ENCODE measurements at regions not wholly inside any gene's neighbourhood (a gene's known extent, or its start where the extent isn't known, plus 50 kb on each side); places are given as distances from the start of the nearest gene placed in this dataset.

DNA sequence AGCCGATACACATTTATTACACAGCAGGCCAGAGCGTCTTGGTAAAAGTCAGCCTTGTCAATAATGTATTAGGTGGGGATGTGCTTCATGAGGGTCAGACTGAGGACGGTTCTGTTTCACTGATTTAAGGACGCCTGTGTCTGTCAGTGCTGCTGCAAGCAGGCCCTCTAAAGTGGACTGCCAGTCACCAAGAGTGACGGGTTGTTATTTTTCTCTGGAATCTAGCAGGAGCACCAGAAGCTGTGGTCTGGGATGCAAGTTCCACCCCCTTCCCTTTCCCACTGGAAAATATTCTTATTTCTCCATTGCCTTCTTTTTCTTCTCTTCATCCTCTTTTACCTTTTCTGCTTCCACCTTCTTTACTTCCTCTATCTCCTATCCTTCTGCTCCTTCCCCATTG is 191.2 kb upstream of the NCAM1 start (continued):
- TF ChIP-seq ZNF138 (CRISPR knock-in tag; conservative IDR thresholded peaks at IDR 0.05) (no peak), NFE2L1 (CRISPR knock-in tag; IDR thresholded peaks at IDR 0.05) (no peak), GTF2I (CRISPR knock-in tag; conservative IDR thresholded peaks at IDR 0.05) (no peak), FOXK1 (CRISPR knock-in tag; IDR thresholded peaks at IDR 0.05) (no peak), ZNF232 (CRISPR knock-in tag; IDR thresholded peaks at IDR 0.05) (no peak)

DNA sequence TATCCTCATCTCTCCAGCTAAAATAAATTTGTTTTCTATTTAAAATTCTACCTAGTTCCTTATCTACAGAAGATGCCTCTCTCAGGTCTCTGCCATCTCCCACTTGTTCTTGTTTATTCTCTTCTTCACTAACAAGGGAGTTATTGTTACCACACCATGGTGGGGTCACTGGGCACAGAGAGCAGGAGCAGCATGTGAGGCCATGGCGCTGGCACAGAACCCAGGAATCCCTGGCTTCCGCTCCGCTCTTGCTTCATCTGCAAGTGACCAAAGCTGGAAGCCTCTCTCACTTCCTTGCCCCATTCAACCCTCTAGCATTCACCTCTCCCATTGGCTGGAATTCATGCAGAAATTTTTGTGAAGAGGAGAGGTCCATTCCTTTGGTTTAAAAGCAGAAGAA is 190.7 kb upstream of the NCAM1 start:
- H3K27me3 Mint-ChIP-seq (ENCODE audit: low read depth) = no peaks in the 10 kb centered on the region
- no peak overlapping the region for H3K27ac Mint-ChIP-seq
- no peak overlapping the region for H3K4me3 Mint-ChIP-seq
- CTCF ChIA-PET = no interaction called here
- H3K36me3 Mint-ChIP-seq = no peaks in the 10 kb centered on the region
- no peaks in the 10 kb centered on the region for H3K4me1 Mint-ChIP-seq
- DNase-seq (ENCODE audit: low spot score) (no peak), ATAC-seq (no peak)
- H3K9me3 Mint-ChIP-seq = peaks cover 8% of the 10 kb centered on the region
- POLR2A ChIA-PET = no interaction called here
- TF ChIP-seq NR1H2 (CRISPR knock-in tag; IDR thresholded peaks at IDR 0.05) = no peak
- TF ChIP-seq NFATC4 (CRISPR knock-in tag; IDR thresholded peaks at IDR 0.05) = no peak
- TF ChIP-seq ELF4 (CRISPR knock-in tag; IDR thresholded peaks at IDR 0.05; ENCODE audit: low read depth) = no peak
- TF ChIP-seq, protein P1, sequence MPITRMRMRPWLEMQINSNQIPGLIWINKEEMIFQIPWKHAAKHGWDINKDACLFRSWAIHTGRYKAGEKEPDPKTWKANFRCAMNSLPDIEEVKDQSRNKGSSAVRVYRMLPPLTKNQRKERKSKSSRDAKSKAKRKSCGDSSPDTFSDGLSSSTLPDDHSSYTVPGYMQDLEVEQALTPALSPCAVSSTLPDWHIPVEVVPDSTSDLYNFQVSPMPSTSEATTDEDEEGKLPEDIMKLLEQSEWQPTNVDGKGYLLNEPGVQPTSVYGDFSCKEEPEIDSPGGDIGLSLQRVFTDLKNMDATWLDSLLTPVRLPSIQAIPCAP (CRISPR knock-in tag; IDR thresholded peaks at IDR 0.05) = no peak
- TF ChIP-seq NR3C1 (CRISPR knock-in tag; conservative IDR thresholded peaks at IDR 0.05; ENCODE audit: low read depth) = no peak
- TF ChIP-seq ZNF121 (CRISPR knock-in tag; IDR thresholded peaks at IDR 0.05) = no peak
- no peak for TF ChIP-seq SMAD3 (CRISPR knock-in tag; IDR thresholded peaks at IDR 0.05; ENCODE audit: borderline replicate concordance)
- TF ChIP-seq, protein P2, sequence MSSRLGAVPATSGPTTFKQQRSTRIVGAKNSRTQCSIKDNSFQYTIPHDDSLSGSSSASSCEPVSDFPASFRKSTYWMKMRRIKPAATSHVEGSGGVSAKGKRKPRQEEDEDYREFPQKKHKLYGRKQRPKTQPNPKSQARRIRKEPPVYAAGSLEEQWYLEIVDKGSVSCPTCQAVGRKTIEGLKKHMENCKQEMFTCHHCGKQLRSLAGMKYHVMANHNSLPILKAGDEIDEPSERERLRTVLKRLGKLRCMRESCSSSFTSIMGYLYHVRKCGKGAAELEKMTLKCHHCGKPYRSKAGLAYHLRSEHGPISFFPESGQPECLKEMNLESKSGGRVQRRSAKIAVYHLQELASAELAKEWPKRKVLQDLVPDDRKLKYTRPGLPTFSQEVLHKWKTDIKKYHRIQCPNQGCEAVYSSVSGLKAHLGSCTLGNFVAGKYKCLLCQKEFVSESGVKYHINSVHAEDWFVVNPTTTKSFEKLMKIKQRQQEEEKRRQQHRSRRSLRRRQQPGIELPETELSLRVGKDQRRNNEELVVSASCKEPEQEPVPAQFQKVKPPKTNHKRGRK (CRISPR knock-in tag; IDR thresholded peaks at IDR 0.05; ENCODE audit: borderline replicate concordance) = no peak
- TF ChIP-seq, protein P3, sequence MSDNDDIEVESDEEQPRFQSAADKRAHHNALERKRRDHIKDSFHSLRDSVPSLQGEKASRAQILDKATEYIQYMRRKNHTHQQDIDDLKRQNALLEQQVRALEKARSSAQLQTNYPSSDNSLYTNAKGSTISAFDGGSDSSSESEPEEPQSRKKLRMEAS (CRISPR knock-in tag; IDR thresholded peaks at IDR 0.05) = no peak
- TF ChIP-seq, protein P4, sequence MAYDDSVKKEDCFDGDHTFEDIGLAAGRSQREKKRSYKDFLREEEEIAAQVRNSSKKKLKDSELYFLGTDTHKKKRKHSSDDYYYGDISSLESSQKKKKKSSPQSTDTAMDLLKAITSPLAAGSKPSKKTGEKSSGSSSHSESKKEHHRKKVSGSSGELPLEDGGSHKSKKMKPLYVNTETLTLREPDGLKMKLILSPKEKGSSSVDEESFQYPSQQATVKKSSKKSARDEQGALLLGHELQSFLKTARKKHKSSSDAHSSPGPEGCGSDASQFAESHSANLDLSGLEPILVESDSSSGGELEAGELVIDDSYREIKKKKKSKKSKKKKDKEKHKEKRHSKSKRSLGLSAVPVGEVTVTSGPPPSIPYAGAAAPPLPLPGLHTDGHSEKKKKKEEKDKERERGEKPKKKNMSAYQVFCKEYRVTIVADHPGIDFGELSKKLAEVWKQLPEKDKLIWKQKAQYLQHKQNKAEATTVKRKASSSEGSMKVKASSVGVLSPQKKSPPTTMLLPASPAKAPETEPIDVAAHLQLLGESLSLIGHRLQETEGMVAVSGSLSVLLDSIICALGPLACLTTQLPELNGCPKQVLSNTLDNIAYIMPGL (CRISPR knock-in tag; IDR thresholded peaks at IDR 0.05) = no peak
- TF ChIP-seq TCF7 (CRISPR knock-in tag; IDR thresholded peaks at IDR 0.05; ENCODE audit: low read depth) = no peak
- TF ChIP-seq GTF2I (CRISPR knock-in tag; conservative IDR thresholded peaks at IDR 0.05) = no peak
- TF ChIP-seq, protein P5, sequence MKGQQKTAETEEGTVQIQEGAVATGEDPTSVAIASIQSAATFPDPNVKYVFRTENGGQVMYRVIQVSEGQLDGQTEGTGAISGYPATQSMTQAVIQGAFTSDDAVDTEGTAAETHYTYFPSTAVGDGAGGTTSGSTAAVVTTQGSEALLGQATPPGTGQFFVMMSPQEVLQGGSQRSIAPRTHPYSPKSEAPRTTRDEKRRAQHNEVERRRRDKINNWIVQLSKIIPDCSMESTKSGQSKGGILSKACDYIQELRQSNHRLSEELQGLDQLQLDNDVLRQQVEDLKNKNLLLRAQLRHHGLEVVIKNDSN (CRISPR knock-in tag; IDR thresholded peaks at IDR 0.05) = no peak
- TF ChIP-seq, protein P6, sequence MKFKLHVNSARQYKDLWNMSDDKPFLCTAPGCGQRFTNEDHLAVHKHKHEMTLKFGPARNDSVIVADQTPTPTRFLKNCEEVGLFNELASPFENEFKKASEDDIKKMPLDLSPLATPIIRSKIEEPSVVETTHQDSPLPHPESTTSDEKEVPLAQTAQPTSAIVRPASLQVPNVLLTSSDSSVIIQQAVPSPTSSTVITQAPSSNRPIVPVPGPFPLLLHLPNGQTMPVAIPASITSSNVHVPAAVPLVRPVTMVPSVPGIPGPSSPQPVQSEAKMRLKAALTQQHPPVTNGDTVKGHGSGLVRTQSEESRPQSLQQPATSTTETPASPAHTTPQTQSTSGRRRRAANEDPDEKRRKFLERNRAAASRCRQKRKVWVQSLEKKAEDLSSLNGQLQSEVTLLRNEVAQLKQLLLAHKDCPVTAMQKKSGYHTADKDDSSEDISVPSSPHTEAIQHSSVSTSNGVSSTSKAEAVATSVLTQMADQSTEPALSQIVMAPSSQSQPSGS (CRISPR knock-in tag; IDR thresholded peaks at IDR 0.05; ENCODE audit: borderline replicate concordance, low read depth) = no peak
- TF ChIP-seq, protein P7, sequence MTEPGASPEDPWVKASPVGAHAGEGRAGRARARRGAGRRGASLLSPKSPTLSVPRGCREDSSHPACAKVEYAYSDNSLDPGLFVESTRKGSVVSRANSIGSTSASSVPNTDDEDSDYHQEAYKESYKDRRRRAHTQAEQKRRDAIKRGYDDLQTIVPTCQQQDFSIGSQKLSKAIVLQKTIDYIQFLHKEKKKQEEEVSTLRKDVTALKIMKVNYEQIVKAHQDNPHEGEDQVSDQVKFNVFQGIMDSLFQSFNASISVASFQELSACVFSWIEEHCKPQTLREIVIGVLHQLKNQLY (CRISPR knock-in tag; IDR thresholded peaks at IDR 0.05) = no peak
- TF ChIP-seq, protein P8, sequence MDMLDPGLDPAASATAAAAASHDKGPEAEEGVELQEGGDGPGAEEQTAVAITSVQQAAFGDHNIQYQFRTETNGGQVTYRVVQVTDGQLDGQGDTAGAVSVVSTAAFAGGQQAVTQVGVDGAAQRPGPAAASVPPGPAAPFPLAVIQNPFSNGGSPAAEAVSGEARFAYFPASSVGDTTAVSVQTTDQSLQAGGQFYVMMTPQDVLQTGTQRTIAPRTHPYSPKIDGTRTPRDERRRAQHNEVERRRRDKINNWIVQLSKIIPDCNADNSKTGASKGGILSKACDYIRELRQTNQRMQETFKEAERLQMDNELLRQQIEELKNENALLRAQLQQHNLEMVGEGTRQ (CRISPR knock-in tag; IDR thresholded peaks at IDR 0.05) = no peak
- no peak for TF ChIP-seq SOX15 (CRISPR knock-in tag; IDR thresholded peaks at IDR 0.05)
- TF ChIP-seq, protein P9, sequence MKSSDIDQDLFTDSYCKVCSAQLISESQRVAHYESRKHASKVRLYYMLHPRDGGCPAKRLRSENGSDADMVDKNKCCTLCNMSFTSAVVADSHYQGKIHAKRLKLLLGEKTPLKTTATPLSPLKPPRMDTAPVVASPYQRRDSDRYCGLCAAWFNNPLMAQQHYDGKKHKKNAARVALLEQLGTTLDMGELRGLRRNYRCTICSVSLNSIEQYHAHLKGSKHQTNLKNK (CRISPR knock-in tag; IDR thresholded peaks at IDR 0.05) = no peak

Measured in WTC11 (cell line).